Thyroid gland (tissue), 4 donors: ENCODE measurements at regions not wholly inside any gene's neighbourhood (a gene's known extent, or its start where the extent isn't known, plus 50 kb on each side); places are given as distances from the start of the nearest gene placed in this dataset.

ENCODE experiments used
- POLR2A ChIP-seq, 2 donors: fragments of 450-650 bp; IDR thresholded peaks; one replicate each; pipeline ENCODE4 v1.6.1; 2017; ENCODE audit warnings: antibody characterized with exemption in 2 of 2, mild to moderate bottlenecking in 2 of 2, moderate library complexity in 1 of 2
- TF ChIP-seq, protein P1 (sequence below), 6 experiments: fragments of 200-600 bp in 3 of 6; fragments of 450-650 bp in 3 of 6; sonication (generic) in 3 of 6; IDR thresholded peaks; one replicate each; pipeline ENCODE4 v1.5.1; 2016 to 2019; ENCODE audit warnings: antibody characterized with exemption in 6 of 6, mild to moderate bottlenecking in 2 of 6, inconsistent platforms in 1 of 6, moderate library complexity in 1 of 6

DNA sequence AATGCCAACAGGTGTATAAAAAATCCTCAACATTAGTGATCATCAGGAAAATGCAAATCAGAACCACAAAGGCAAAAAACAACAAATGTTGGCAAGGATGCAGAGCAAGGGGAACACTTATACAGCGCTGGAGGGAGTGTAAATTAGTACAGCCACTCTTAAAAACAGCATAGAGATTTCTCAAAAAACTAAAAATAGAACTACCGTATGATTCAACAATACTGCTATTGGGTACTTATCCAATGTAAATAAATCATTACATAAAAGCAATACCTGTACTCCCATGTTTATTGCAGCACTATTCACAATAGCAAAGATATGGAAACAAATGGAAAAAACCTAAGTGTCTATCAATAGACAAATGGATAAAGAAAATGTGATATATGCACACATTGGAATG, 171.3 kb downstream of the SLC7A11 start:
- TF ChIP-seq POLR2A (IDR thresholded peaks at IDR 0.05): no peak
- TF ChIP-seq, protein P1, sequence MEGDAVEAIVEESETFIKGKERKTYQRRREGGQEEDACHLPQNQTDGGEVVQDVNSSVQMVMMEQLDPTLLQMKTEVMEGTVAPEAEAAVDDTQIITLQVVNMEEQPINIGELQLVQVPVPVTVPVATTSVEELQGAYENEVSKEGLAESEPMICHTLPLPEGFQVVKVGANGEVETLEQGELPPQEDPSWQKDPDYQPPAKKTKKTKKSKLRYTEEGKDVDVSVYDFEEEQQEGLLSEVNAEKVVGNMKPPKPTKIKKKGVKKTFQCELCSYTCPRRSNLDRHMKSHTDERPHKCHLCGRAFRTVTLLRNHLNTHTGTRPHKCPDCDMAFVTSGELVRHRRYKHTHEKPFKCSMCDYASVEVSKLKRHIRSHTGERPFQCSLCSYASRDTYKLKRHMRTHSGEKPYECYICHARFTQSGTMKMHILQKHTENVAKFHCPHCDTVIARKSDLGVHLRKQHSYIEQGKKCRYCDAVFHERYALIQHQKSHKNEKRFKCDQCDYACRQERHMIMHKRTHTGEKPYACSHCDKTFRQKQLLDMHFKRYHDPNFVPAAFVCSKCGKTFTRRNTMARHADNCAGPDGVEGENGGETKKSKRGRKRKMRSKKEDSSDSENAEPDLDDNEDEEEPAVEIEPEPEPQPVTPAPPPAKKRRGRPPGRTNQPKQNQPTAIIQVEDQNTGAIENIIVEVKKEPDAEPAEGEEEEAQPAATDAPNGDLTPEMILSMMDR (IDR thresholded peaks at IDR 0.05): no peak
